ENCODE measurements at regions not wholly inside any gene's neighbourhood (a gene's known extent, or its start where the extent isn't known, plus 50 kb on each side); places are given as distances from the start of the nearest gene placed in this dataset.

GRCh38 chr14:76589246-76589645, 172.0 kb upstream of the VASH1 start:
- H3K27ac ChIP-seq (replicated peaks), result no peak overlapping the region
- no peak for DNase-seq (ENCODE audit: low read depth in 1 of 2, low spot score in 1 of 2)
- H3K4me3 ChIP-seq (replicated peaks; ENCODE audit: insufficient read depth, low read length), result no peak overlapping the region
- TF ChIP-seq, protein P1, sequence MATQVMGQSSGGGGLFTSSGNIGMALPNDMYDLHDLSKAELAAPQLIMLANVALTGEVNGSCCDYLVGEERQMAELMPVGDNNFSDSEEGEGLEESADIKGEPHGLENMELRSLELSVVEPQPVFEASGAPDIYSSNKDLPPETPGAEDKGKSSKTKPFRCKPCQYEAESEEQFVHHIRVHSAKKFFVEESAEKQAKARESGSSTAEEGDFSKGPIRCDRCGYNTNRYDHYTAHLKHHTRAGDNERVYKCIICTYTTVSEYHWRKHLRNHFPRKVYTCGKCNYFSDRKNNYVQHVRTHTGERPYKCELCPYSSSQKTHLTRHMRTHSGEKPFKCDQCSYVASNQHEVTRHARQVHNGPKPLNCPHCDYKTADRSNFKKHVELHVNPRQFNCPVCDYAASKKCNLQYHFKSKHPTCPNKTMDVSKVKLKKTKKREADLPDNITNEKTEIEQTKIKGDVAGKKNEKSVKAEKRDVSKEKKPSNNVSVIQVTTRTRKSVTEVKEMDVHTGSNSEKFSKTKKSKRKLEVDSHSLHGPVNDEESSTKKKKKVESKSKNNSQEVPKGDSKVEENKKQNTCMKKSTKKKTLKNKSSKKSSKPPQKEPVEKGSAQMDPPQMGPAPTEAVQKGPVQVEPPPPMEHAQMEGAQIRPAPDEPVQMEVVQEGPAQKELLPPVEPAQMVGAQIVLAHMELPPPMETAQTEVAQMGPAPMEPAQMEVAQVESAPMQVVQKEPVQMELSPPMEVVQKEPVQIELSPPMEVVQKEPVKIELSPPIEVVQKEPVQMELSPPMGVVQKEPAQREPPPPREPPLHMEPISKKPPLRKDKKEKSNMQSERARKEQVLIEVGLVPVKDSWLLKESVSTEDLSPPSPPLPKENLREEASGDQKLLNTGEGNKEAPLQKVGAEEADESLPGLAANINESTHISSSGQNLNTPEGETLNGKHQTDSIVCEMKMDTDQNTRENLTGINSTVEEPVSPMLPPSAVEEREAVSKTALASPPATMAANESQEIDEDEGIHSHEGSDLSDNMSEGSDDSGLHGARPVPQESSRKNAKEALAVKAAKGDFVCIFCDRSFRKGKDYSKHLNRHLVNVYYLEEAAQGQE (IDR thresholded peaks at IDR 0.05; ENCODE audit: insufficient replicate concordance, low read depth), result no peak
- no peak for TF ChIP-seq POLR2AphosphoS5 (IDR thresholded peaks at IDR 0.05; ENCODE audit: low read depth)
- TF ChIP-seq GABPA (IDR thresholded peaks at IDR 0.05; ENCODE audit: low read depth), result no peak
- no peak for TF ChIP-seq SPI1 (IDR thresholded peaks at IDR 0.05; ENCODE audit: borderline replicate concordance, low read depth)
- TF ChIP-seq CTCF (IDR thresholded peaks at IDR 0.05; ENCODE audit: insufficient read depth, low read length), result no peak
- H3K27me3 ChIP-seq (ENCODE audit: insufficient read depth, poor library complexity, severe bottlenecking), result no peaks in the 10 kb centered on the region

DNA sequence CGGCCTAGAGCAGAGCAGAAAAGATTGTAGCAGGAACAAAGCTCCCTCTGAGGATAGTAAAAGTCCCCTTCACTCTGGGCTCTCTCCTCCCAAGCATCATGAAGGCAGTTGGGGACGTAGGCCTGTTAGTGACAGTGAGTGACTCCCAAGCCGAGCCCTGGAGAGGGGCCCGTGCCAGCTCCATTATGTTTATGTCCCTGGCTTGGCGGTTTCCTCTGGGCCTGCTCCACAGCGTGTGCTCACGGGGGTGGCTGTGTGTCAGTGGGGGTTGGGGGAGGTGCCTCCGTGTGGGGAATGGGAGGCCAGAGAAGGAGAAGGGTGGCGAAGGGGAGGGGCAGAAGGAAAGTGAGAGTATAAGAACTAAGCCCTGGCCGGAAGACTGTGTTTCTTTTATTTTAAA, 170.0 kb upstream of the VASH1 start:
- no peak for DNase-seq (ENCODE audit: low read depth in 1 of 2, low spot score in 1 of 2)
- TF ChIP-seq SPI1 (IDR thresholded peaks at IDR 0.05; ENCODE audit: borderline replicate concordance, low read depth) (no peak), CTCF (IDR thresholded peaks at IDR 0.05; ENCODE audit: insufficient read depth, low read length) (no peak), GABPA (IDR thresholded peaks at IDR 0.05; ENCODE audit: low read depth) (no peak), POLR2AphosphoS5 (IDR thresholded peaks at IDR 0.05; ENCODE audit: low read depth) (no peak)
- TF ChIP-seq, protein P1 (IDR thresholded peaks at IDR 0.05; ENCODE audit: insufficient replicate concordance, low read depth), result no peak
- H3K27ac ChIP-seq (replicated peaks), result no peak overlapping the region
- no peak overlapping the region for H3K4me3 ChIP-seq (replicated peaks; ENCODE audit: insufficient read depth, low read length)
- H3K27me3 ChIP-seq (ENCODE audit: insufficient read depth, poor library complexity, severe bottlenecking), result no peaks in the 10 kb centered on the region

DNA sequence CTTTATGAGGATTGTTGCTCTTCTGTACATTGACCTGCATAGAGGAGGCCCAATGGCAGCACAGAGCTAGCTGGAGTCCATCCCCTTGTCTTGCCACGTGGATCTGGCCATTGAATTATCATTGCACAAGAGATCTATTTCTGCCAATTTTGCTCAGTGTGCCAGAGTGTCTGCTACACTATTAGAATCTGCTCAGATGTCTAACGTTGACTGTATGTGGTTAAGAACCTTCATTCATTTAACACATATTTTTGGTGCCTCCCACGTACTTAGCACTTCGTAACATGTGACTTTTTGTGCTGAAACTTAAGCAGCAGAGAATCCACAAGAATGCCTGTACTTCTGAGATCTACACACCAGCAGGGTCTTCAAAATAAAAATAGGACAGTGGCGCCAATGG, 166.0 kb upstream of the VASH1 start:
- no peak overlapping the region for H3K4me3 ChIP-seq (replicated peaks; ENCODE audit: insufficient read depth, low read length)
- TF ChIP-seq CTCF (IDR thresholded peaks at IDR 0.05; ENCODE audit: insufficient read depth, low read length) (no peak), SPI1 (IDR thresholded peaks at IDR 0.05; ENCODE audit: borderline replicate concordance, low read depth) (no peak), GABPA (IDR thresholded peaks at IDR 0.05; ENCODE audit: low read depth) (no peak), POLR2AphosphoS5 (IDR thresholded peaks at IDR 0.05; ENCODE audit: low read depth) (no peak)
- TF ChIP-seq, protein P1 (IDR thresholded peaks at IDR 0.05; ENCODE audit: insufficient replicate concordance, low read depth), result no peak
- no peak for DNase-seq (ENCODE audit: low read depth in 1 of 2, low spot score in 1 of 2)
- H3K27ac ChIP-seq (replicated peaks), result no peak overlapping the region
- H3K27me3 ChIP-seq (ENCODE audit: insufficient read depth, poor library complexity, severe bottlenecking), result no peaks in the 10 kb centered on the region

All from HL-60 (cell line).